ENCODE measurements at regions not wholly inside any gene's neighbourhood (a gene's known extent, or its start where the extent isn't known, plus 50 kb on each side); places are given as distances from the start of the nearest gene placed in this dataset.

- H3K27ac ChIP-seq (ENCODE audit: insufficient read length, low read depth, low read length): no peak overlapping the region
- no peaks in the 10 kb centered on the region for H3K23me2 ChIP-seq (ENCODE audit: insufficient read length, low read depth, low read length, poor library complexity, severe bottlenecking)
- no peak overlapping the region for H2BK12ac ChIP-seq (ENCODE audit: insufficient read length, low read depth, low read length)
- no peak overlapping the region for H3T11ph ChIP-seq (ENCODE audit: low read length)
- peaks cover 0 to 5% of the 10 kb centered on the region in 2 experiments; a peak in 1 of 4 replicates for H3K4me1 Mint-ChIP-seq
- H3K27ac Mint-ChIP-seq: no peak overlapping the region
- H2BK20ac ChIP-seq (ENCODE audit: low read depth, low read length, poor library complexity, severe bottlenecking): no peak overlapping the region
- H3K4me3 Mint-ChIP-seq: no peak overlapping the region
- H2BK120ac ChIP-seq (ENCODE audit: low read depth, low read length, poor library complexity, severe bottlenecking): no peak overlapping the region
- no peak overlapping the region for H3K9ac ChIP-seq (ENCODE audit: extremely low read depth, insufficient read length, low read length)
- H3K4ac ChIP-seq (ENCODE audit: low read depth, low read length): no peak overlapping the region
- no peak overlapping the region for H4K8ac ChIP-seq (replicated peaks; ENCODE audit: insufficient read length, low read depth, low read length)
- H4K91ac ChIP-seq (ENCODE audit: insufficient read length, low read depth, low read length): no peak overlapping the region
- peaks cover 5% of the 10 kb centered on the region; the same call in 1 of the 2 replicates for H3K4me1 ChIP-seq (ENCODE audit: insufficient read depth, low read length)
- H4K20me1 ChIP-seq (ENCODE audit: control insufficient read depth, insufficient read depth, insufficient read length): no peaks in the 10 kb centered on the region
- H3K18ac ChIP-seq (ENCODE audit: insufficient read length, low read depth, low read length): no peak overlapping the region
- H3K14ac ChIP-seq (ENCODE audit: insufficient read depth, low read length): no peak overlapping the region
- H3K56ac ChIP-seq (ENCODE audit: insufficient read length, low read depth, low read length): no peak overlapping the region
- no peaks in the 10 kb centered on the region for H3K27me3 Mint-ChIP-seq (ENCODE audit: low read depth)
- no peaks in the 10 kb centered on the region for H3K79me2 ChIP-seq (ENCODE audit: insufficient read depth, low read length)
- no peaks in the 10 kb centered on the region for H3K9me3 ChIP-seq (ENCODE audit: control insufficient read depth, low read depth, low read length)
- no peak overlapping the region for H3K23ac ChIP-seq (ENCODE audit: insufficient read length, low read depth, low read length)
- H2AK5ac ChIP-seq (ENCODE audit: insufficient read length, low read length): no peak overlapping the region
- H3K27me3 ChIP-seq (ENCODE audit: insufficient read depth, low read length): no peaks in the 10 kb centered on the region
- no peak overlapping the region for H3K4me2 ChIP-seq (ENCODE audit: insufficient read depth, insufficient read length, low read length)
- WGBS (ENCODE audit: extremely low coverage, insufficient read length, low lambda C conversion rate): no CpG with 5 or more reads among the region's 4 CpGs
- no peak overlapping the region for H2BK15ac ChIP-seq (ENCODE audit: low read depth, low read length)
- H2AFZ ChIP-seq (ENCODE audit: low read length): no peak overlapping the region
- H2BK5ac ChIP-seq (ENCODE audit: insufficient read length, low read length): no peak overlapping the region
- H4K5ac ChIP-seq (ENCODE audit: insufficient read length, low read depth, low read length): no peak overlapping the region
- no peaks in the 10 kb centered on the region; a peak in 3 of 7 replicates for H3K36me3 Mint-ChIP-seq (ENCODE audit: insufficient read depth in 1 of 3, low read depth in 3 of 3)
- no peak for DNase-seq
- TF ChIP-seq, protein P1, sequence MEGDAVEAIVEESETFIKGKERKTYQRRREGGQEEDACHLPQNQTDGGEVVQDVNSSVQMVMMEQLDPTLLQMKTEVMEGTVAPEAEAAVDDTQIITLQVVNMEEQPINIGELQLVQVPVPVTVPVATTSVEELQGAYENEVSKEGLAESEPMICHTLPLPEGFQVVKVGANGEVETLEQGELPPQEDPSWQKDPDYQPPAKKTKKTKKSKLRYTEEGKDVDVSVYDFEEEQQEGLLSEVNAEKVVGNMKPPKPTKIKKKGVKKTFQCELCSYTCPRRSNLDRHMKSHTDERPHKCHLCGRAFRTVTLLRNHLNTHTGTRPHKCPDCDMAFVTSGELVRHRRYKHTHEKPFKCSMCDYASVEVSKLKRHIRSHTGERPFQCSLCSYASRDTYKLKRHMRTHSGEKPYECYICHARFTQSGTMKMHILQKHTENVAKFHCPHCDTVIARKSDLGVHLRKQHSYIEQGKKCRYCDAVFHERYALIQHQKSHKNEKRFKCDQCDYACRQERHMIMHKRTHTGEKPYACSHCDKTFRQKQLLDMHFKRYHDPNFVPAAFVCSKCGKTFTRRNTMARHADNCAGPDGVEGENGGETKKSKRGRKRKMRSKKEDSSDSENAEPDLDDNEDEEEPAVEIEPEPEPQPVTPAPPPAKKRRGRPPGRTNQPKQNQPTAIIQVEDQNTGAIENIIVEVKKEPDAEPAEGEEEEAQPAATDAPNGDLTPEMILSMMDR (conservative IDR thresholded peaks at IDR 0.05): peak; percentile 66
- no peaks in the 10 kb centered on the region for H3K79me1 ChIP-seq (ENCODE audit: insufficient read depth, low read depth, low read length, poor library complexity, severe bottlenecking)
- H3K9me3 Mint-ChIP-seq: peaks cover 0 to 3% of the 10 kb centered on the region in 2 experiments; a peak in 1 of 5 replicates
These were observed 343.7 kb upstream of the KCNN2 start for GRCh38 chr5:114018186-114018585.
